ENCODE measurements at regions not wholly inside any gene's neighbourhood (a gene's known extent, or its start where the extent isn't known, plus 50 kb on each side); places are given as distances from the start of the nearest gene placed in this dataset.
"Not testable (repeated sequence)": the region's sequence is repeated elsewhere in the genome, so short reads cannot be mapped to it uniquely, and the experiment has no call there.

GRCh38 chr3:194189243-194189791, 53.4 kb downstream of the HES1 start:
- Histone ChIP-seq H3K4me1 (ENCODE audit: control insufficient read depth in 3 of 3, insufficient read depth in 3 of 3, low read length in 3 of 3) (peaks cover 2 to 3% (median 2%) of the 10 kb centered on the region in 3 donors), H3K4me3 (ENCODE audit: low read length in 3 of 3) (no peak overlapping the region), H3K36me3 (ENCODE audit: control insufficient read depth in 3 of 3, insufficient read depth in 3 of 3, low read length in 3 of 3) (no peaks in the 10 kb centered on the region), H3K27me3 (ENCODE audit: control insufficient read depth in 3 of 3, insufficient read depth in 3 of 3, low read length in 3 of 3) (peaks cover 0 to 2% (median 0%) of the 10 kb centered on the region in 3 donors), H3K9ac (ENCODE audit: low read depth in 1 of 3, low read length in 3 of 3) (no peak overlapping the region), H3K27ac (ENCODE audit: low read depth, low read length) (no peak overlapping the region), H3K9me3 (ENCODE audit: control insufficient read depth in 3 of 3, low read length in 3 of 3) (no peaks in the 10 kb centered on the region)

DNA sequence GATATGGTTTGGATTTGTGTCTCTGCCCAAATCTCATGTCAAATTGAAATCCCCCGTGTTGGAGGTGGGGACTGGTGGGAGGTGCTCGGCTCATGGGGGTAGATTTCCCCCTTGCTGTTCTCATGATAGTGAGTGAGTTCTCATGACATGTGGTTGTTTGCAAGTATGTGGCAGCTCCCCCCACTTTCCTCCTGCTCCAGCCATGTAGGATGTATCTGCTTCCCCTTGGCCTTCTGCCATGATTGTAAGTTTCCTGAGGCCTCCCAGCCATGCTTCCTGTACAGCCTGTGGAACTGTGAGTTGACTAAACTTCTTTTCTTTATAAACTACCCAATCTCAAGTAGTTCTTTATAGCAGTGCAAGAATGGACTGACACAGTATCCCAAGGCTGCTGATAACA, 55.9 kb downstream of the HES1 start:
- H3K4me1 ChIP-seq (ENCODE audit: control insufficient read depth in 3 of 3, insufficient read depth in 3 of 3, low read length in 3 of 3); H3K9me3 ChIP-seq (ENCODE audit: control insufficient read depth in 3 of 3, low read length in 3 of 3); H3K36me3 ChIP-seq (ENCODE audit: control insufficient read depth in 3 of 3, insufficient read depth in 3 of 3, low read length in 3 of 3); H3K9ac ChIP-seq (ENCODE audit: low read depth in 1 of 3, low read length in 3 of 3); H3K4me3 ChIP-seq (ENCODE audit: low read length in 3 of 3); H3K27me3 ChIP-seq (ENCODE audit: control insufficient read depth in 3 of 3, insufficient read depth in 3 of 3, low read length in 3 of 3); H3K27ac ChIP-seq (ENCODE audit: low read depth, low read length): not testable (repeated sequence)

DNA sequence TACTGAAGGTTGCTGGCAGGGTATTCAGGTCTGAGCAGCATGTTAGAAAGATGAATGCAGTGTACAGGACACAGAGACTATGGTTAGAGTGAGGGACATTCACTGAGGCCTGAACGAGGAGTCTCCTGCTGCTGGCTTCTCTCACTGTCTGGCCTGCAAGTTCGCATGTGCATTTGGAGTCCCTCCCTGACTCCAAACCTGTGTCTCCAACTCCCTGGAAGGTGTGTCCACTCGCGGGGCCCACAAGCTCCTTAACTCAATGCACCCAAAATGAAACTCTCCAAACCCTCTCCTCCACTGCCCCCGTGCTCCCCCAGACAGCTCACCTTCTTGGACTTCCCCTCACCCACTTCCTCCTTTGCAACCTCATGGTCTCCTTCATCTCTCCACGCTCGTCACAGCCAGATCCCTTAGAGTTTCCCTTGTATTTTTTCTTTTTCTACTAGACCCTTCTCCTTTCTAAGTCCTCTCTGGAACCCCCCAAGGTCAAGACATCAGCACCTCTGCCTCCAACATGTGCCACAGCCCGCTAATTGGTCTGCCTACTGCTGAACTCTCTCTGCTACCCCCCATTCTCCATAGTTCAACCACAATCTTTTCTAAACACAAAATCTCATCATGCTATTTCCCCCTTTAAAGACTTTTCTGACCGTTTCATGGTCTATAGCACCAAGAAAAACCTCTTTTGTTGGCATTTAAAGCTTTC, 58.3 kb downstream of the HES1 start:
- Histone ChIP-seq H3K9me3 (ENCODE audit: control insufficient read depth in 3 of 3, low read length in 3 of 3) (no peaks in the 10 kb centered on the region), H3K36me3 (ENCODE audit: control insufficient read depth in 3 of 3, insufficient read depth in 3 of 3, low read length in 3 of 3) (no peaks in the 10 kb centered on the region), H3K4me3 (ENCODE audit: low read length in 3 of 3) (no peak overlapping the region), H3K9ac (ENCODE audit: low read depth in 1 of 3, low read length in 3 of 3) (no peak overlapping the region), H3K4me1 (ENCODE audit: control insufficient read depth in 3 of 3, insufficient read depth in 3 of 3, low read length in 3 of 3) (no peaks in the 10 kb centered on the region), H3K27me3 (ENCODE audit: control insufficient read depth in 3 of 3, insufficient read depth in 3 of 3, low read length in 3 of 3) (peaks cover 0 to 4% (median 3%) of the 10 kb centered on the region in 3 donors), H3K27ac (ENCODE audit: low read depth, low read length) (no peak overlapping the region)

DNA sequence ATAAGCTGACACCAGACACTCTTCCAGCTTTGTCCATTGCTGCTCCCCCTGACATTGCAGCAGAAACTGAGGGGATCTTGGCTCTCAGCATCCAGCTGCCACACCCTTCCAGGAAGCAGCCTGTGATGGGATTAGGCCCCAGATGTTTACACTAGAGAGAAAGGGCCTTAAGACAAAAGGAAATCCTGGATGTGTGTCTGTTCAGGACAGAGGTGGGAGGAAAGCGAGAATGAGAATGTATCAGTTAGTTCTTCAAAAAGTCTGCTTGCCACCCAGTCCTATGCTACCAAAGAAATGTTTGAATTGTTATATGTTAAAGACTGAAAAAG, 58.8 kb downstream of the HES1 start:
- Histone ChIP-seq H3K9ac (ENCODE audit: low read depth in 1 of 3, low read length in 3 of 3) (no peak overlapping the region), H3K4me3 (ENCODE audit: low read length in 3 of 3) (no peak overlapping the region), H3K27ac (ENCODE audit: low read depth, low read length) (no peak overlapping the region), H3K27me3 (ENCODE audit: control insufficient read depth in 3 of 3, insufficient read depth in 3 of 3, low read length in 3 of 3) (peaks cover 0 to 4% (median 3%) of the 10 kb centered on the region in 3 donors), H3K36me3 (ENCODE audit: control insufficient read depth in 3 of 3, insufficient read depth in 3 of 3, low read length in 3 of 3) (no peaks in the 10 kb centered on the region), H3K9me3 (ENCODE audit: control insufficient read depth in 3 of 3, low read length in 3 of 3) (no peaks in the 10 kb centered on the region), H3K4me1 (ENCODE audit: control insufficient read depth in 3 of 3, insufficient read depth in 3 of 3, low read length in 3 of 3) (no peaks in the 10 kb centered on the region)

DNA sequence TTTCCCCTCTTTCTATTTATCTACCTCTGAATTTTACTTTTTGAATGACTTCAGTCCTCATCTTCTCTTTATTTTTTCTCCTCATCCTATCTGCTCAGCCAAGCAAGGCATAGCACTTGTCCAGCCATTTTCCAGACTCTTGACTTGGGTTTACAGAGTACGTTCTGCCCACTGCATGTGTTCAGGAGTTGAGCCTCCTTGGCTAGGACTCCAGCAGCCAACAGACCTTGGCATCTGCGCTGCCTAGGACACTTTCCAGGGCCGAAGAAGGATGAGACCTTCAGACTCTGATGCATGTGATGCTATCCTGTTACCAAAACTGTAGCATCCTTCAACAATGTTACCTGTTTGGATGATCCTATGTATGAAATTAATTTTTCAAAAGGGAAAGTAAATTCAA, 59.7 kb downstream of the HES1 start:
- Histone ChIP-seq H3K9me3 (ENCODE audit: control insufficient read depth in 3 of 3, low read length in 3 of 3) (no peaks in the 10 kb centered on the region), H3K4me3 (ENCODE audit: low read length in 3 of 3) (no peak overlapping the region), H3K27me3 (ENCODE audit: control insufficient read depth in 3 of 3, insufficient read depth in 3 of 3, low read length in 3 of 3) (peaks cover 0 to 4% (median 3%) of the 10 kb centered on the region in 3 donors), H3K36me3 (ENCODE audit: control insufficient read depth in 3 of 3, insufficient read depth in 3 of 3, low read length in 3 of 3) (no peaks in the 10 kb centered on the region), H3K9ac (ENCODE audit: low read depth in 1 of 3, low read length in 3 of 3) (no peak overlapping the region), H3K4me1 (ENCODE audit: control insufficient read depth in 3 of 3, insufficient read depth in 3 of 3, low read length in 3 of 3) (no peaks in the 10 kb centered on the region), H3K27ac (ENCODE audit: low read depth, low read length) (no peak overlapping the region)

DNA sequence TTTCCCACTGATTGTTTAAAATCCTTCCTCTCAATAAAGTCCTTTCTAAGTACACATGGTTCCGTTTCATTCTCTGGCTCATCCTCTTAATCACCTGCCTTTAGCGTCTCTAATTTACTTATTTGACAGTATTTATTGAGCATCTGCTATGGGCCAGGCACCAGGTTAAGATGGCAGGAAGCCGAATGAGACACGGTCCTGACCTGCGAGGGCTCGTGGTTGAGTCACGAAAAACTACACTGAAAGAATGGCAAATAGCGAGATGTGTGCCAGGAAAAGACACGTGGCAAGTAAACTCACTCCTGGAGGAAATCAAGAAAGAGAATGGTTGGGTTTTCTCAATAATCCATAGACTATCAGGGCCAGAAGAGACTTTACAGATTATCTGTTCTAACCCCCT, 60.9 kb downstream of the HES1 start:
- peaks cover 0 to 4% (median 3%) of the 10 kb centered on the region in 3 donors for H3K27me3 ChIP-seq (ENCODE audit: control insufficient read depth in 3 of 3, insufficient read depth in 3 of 3, low read length in 3 of 3)
- H3K4me3 ChIP-seq (ENCODE audit: low read length in 3 of 3) = no peak overlapping the region
- no peak overlapping the region for H3K27ac ChIP-seq (ENCODE audit: low read depth, low read length)
- no peak overlapping the region for H3K9ac ChIP-seq (ENCODE audit: low read depth in 1 of 3, low read length in 3 of 3)
- H3K4me1 ChIP-seq (ENCODE audit: control insufficient read depth in 3 of 3, insufficient read depth in 3 of 3, low read length in 3 of 3) = peaks cover 0 to 3% (median 0%) of the 10 kb centered on the region in 3 donors
- H3K36me3 ChIP-seq (ENCODE audit: control insufficient read depth in 3 of 3, insufficient read depth in 3 of 3, low read length in 3 of 3) = no peaks in the 10 kb centered on the region
- H3K9me3 ChIP-seq (ENCODE audit: control insufficient read depth in 3 of 3, low read length in 3 of 3) = no peaks in the 10 kb centered on the region

- Histone ChIP-seq H3K27me3 (ENCODE audit: control insufficient read depth in 3 of 3, insufficient read depth in 3 of 3, low read length in 3 of 3) (peaks cover 0 to 5% (median 3%) of the 10 kb centered on the region in 3 donors), H3K4me3 (ENCODE audit: low read length in 3 of 3) (no peak overlapping the region), H3K4me1 (ENCODE audit: control insufficient read depth in 3 of 3, insufficient read depth in 3 of 3, low read length in 3 of 3) (peaks cover 0 to 3% (median 0%) of the 10 kb centered on the region in 3 donors), H3K9ac (ENCODE audit: low read depth in 1 of 3, low read length in 3 of 3) (no peak overlapping the region), H3K27ac (ENCODE audit: low read depth, low read length) (no peak overlapping the region), H3K9me3 (ENCODE audit: control insufficient read depth in 3 of 3, low read length in 3 of 3) (no peaks in the 10 kb centered on the region), H3K36me3 (ENCODE audit: control insufficient read depth in 3 of 3, insufficient read depth in 3 of 3, low read length in 3 of 3) (no peaks in the 10 kb centered on the region)
Observed at GRCh38 chr3:194197396-194197960, 61.5 kb downstream of the HES1 start.

- Histone ChIP-seq H3K4me3 (ENCODE audit: low read length in 3 of 3) (no peak overlapping the region), H3K9me3 (ENCODE audit: control insufficient read depth in 3 of 3, low read length in 3 of 3) (no peaks in the 10 kb centered on the region), H3K36me3 (ENCODE audit: control insufficient read depth in 3 of 3, insufficient read depth in 3 of 3, low read length in 3 of 3) (no peaks in the 10 kb centered on the region)
Observed at GRCh38 chr3:194197981-194198695, 62.2 kb downstream of the HES1 start.

DNA sequence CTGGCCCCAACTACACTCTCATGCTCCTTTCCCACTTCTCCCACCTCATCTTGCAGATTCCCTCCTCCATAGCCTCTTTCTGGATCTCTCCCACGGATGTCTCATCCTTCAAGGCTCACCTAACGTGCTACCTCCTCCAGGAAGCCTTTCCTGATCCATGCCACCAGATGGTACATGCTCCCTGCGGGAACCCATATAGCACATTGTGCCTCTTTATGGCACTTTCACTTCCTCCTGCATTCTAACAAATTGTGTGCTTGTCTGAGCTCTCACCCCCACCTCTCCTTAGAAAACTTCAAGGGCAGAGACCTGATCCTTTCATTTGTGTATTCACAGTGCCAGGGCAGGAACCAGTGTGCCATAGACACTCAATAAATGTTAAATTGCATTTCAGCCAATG, 63.0 kb downstream of the HES1 start:
- Histone ChIP-seq H3K27me3 (ENCODE audit: control insufficient read depth in 3 of 3, insufficient read depth in 3 of 3, low read length in 3 of 3) (peaks cover 9 to 17% (median 16%) of the 10 kb centered on the region in 3 donors), H3K36me3 (ENCODE audit: control insufficient read depth in 3 of 3, insufficient read depth in 3 of 3, low read length in 3 of 3) (no peaks in the 10 kb centered on the region), H3K4me3 (ENCODE audit: low read length in 3 of 3) (no peak overlapping the region), H3K9ac (ENCODE audit: low read depth in 1 of 3, low read length in 3 of 3) (no peak overlapping the region), H3K9me3 (ENCODE audit: control insufficient read depth in 3 of 3, low read length in 3 of 3) (no peaks in the 10 kb centered on the region), H3K4me1 (ENCODE audit: control insufficient read depth in 3 of 3, insufficient read depth in 3 of 3, low read length in 3 of 3) (peaks cover 0 to 5% (median 4%) of the 10 kb centered on the region in 3 donors), H3K27ac (ENCODE audit: low read depth, low read length) (no peak overlapping the region)

More at GRCh38 chr3:194197981-194198695, 62.2 kb downstream of the HES1 start:
- Histone ChIP-seq H3K27ac (ENCODE audit: low read depth, low read length) (no peak overlapping the region), H3K27me3 (ENCODE audit: control insufficient read depth in 3 of 3, insufficient read depth in 3 of 3, low read length in 3 of 3) (peaks cover 1 to 10% (median 8%) of the 10 kb centered on the region in 3 donors), H3K4me1 (ENCODE audit: control insufficient read depth in 3 of 3, insufficient read depth in 3 of 3, low read length in 3 of 3) (peaks cover 0 to 3% (median 0%) of the 10 kb centered on the region in 3 donors), H3K9ac (ENCODE audit: low read depth in 1 of 3, low read length in 3 of 3) (no peak overlapping the region)

Data from skeletal muscle tissue (tissue), 3 donors.